HFF-Myc (cell line): ENCODE measurements at regions not wholly inside any gene's neighbourhood (a gene's known extent, or its start where the extent isn't known, plus 50 kb on each side); places are given as distances from the start of the nearest gene placed in this dataset.

Source experiments
- DNase-seq: peaks from one replicate; pipeline ENCODE4 v3.0.0-alpha.2; 2011; ENCODE audit warnings: low read depth; ENCODE audit errors: extremely low read depth
- H3K4me3 ChIP-seq: replicated peaks from 2 replicates; pipeline ENCODE4 v1.5.1; 2011; ENCODE audit warnings: low read depth, mild to moderate bottlenecking, control low read depth, low read length
- TF ChIP-seq, protein P1 (sequence below): IDR thresholded peaks from 2 replicates; pipeline ENCODE4 v1.5.1; 2012; ENCODE audit warnings: mild to moderate bottlenecking, low read depth, low read length, control low read depth; ENCODE audit errors: missing control alignments

DNA sequence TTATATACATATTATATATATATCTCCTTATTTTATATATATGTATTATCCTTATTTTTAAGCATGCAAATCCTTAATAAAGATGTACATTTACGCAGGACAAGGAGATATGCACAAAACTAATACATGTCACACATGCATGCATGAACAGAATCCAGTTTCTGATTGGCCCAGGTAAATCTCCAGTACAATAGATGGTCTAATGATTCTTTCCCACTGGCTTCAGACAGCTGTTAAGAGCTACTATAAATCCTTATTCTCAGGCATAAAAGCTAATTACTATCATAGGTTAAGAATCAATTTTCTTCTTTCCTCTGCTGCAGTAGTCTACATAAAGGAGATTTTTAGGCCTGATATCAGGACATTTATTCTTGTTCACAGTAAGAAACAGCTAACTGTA lies 689.8 kb downstream of the KCTD8 start:
- no peak for DNase-seq
- TF ChIP-seq, protein P1, sequence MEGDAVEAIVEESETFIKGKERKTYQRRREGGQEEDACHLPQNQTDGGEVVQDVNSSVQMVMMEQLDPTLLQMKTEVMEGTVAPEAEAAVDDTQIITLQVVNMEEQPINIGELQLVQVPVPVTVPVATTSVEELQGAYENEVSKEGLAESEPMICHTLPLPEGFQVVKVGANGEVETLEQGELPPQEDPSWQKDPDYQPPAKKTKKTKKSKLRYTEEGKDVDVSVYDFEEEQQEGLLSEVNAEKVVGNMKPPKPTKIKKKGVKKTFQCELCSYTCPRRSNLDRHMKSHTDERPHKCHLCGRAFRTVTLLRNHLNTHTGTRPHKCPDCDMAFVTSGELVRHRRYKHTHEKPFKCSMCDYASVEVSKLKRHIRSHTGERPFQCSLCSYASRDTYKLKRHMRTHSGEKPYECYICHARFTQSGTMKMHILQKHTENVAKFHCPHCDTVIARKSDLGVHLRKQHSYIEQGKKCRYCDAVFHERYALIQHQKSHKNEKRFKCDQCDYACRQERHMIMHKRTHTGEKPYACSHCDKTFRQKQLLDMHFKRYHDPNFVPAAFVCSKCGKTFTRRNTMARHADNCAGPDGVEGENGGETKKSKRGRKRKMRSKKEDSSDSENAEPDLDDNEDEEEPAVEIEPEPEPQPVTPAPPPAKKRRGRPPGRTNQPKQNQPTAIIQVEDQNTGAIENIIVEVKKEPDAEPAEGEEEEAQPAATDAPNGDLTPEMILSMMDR = no peak
- no peak overlapping the region for H3K4me3 ChIP-seq

DNA sequence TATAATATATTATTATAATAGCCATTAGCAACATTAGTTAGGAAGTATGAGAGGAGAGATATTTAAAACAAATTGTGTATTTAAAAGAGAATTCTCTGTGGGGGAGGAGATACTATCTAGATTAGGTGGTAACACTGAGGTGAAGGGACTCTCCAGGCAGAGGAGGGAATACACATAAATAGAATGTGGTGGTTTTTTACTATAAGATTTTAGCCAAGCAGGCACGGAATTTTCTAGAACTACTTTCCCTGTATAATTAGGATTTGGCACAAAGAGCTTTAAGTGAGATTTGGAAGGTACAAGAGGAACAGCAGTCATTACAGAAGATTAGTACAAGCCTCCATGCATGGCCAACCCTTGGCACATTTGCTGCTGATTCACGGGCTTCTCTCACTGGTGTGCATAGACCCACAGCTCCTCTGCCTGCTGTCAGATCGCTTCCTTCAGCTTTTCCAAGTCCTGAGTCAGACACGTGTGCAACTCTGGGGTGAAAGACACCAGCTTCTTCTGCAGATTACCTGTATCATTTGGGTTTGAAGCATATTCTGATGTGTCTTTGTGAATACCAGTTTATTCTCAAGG lies 685.5 kb downstream of the KCTD8 start:
- no peak for DNase-seq

GRCh38 chr4:43765514-43765913 lies 683.1 kb downstream of the KCTD8 start:
- no peak for DNase-seq
- TF ChIP-seq, protein P1 = no peak
- no peak overlapping the region for H3K4me3 ChIP-seq

More for the DNA sequence above, 685.5 kb downstream of the KCTD8 start:
- TF ChIP-seq, protein P1 = no peak
- no peak overlapping the region for H3K4me3 ChIP-seq

GRCh38 chr4:43766648-43767047 lies 682.0 kb downstream of the KCTD8 start:
- H3K4me3 ChIP-seq = no peak overlapping the region
- DNase-seq = no peak
- TF ChIP-seq, protein P1 = no peak

DNA sequence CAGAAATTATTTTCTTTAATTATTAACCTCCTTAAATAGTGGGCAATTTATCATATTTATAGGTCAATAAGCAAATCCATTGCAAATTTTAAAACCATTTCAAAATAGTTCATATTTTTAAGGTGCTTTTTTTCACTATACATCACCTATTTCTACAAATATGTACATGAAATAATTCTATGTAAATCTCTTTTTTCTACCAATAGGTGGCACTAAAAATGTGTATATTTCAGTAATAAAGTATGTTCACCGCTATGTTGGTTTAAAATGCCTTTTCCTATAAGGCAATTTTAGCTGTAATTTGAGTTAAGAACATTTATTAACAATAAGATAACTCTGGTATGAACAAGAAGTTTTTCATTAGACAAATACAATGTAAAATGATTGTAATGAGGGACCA lies 672.2 kb downstream of the KCTD8 start:
- TF ChIP-seq, protein P1 = no peak
- no peak for DNase-seq
- H3K4me3 ChIP-seq = no peak overlapping the region

DNA sequence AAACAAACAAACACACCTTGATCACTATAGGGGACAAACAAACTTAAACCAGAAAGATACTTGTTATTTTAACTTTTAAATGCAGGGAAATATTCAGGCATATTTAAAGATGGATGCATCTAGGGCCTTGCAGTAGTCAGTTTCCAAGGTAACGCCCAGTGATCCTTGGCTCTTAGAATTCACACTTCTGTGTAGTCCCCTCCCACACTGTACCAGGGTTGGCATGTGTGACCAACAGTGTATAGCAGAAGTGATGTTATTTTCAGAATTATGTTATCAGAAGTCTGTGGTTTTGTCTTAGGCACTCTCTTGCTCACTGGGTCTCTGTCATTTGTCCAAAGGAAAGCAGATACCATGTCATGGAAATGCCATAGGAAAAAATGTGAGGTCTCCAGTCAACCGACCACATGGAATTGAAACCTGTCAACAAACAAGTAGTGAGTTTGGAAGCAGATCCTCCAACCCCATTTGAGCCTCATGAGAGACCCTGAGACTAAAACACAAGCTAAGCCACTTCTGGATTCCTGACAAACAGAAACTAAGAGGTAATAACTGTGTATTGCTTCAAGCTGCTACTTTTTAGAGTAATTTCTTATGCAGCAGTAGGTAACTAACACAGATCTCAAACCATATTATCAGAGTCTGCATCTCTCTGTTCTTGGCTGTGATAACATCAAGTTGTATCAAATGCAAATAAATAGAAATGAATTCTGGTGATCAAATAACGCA lies 670.3 kb downstream of the KCTD8 start:
- no peak overlapping the region for H3K4me3 ChIP-seq
- no peak for DNase-seq
- TF ChIP-seq, protein P1 = no peak
